NCI-H146 (cell line): ENCODE measurements at regions not wholly inside any gene's neighbourhood (a gene's known extent, or its start where the extent isn't known, plus 50 kb on each side); places are given as distances from the start of the nearest gene placed in this dataset.
"Not testable (repeated sequence)": the region's sequence is repeated elsewhere in the genome, so short reads cannot be mapped to it uniquely, and the experiment has no call there.

Experiments used
- DNase-seq: peaks from one replicate; lab custom pipeline; 2025; lab: John Stamatoyannopoulos, UW

GRCh38 chr1:30183895-30184294, 539.5 kb downstream of the MATN1 start:
- no peak for DNase-seq

GRCh38 chr1:30183006-30183405, 540.4 kb downstream of the MATN1 start:
- DNase-seq = no peak

- DNase-seq = no peak
Observed at GRCh38 chr1:30179942-30180543, 543.3 kb downstream of the MATN1 start.

GRCh38 chr1:30176477-30176876, 546.9 kb downstream of the MATN1 start:
- DNase-seq = no peak

GRCh38 chr1:30174499-30174898, 548.9 kb downstream of the MATN1 start:
- DNase-seq = no peak

GRCh38 chr1:30173560-30173959, 549.8 kb downstream of the MATN1 start:
- no peak for DNase-seq

- no peak for DNase-seq
Observed at GRCh38 chr1:30172757-30173156, 550.6 kb downstream of the MATN1 start.

GRCh38 chr1:30172299-30172694, 551.1 kb downstream of the MATN1 start:
- DNase-seq = no peak

- no peak for DNase-seq
Observed at GRCh38 chr1:30171537-30172298, 551.7 kb downstream of the MATN1 start.

GRCh38 chr1:30169269-30169668, 554.1 kb downstream of the MATN1 start:
- no peak for DNase-seq

- DNase-seq = no peak
Observed at GRCh38 chr1:30166174-30166573, 557.2 kb downstream of the MATN1 start.

GRCh38 chr1:30165116-30165515, 558.3 kb downstream of the MATN1 start:
- DNase-seq = no peak

- DNase-seq = no peak
Observed at GRCh38 chr1:30164693-30165092, 558.7 kb downstream of the MATN1 start.

- DNase-seq = no peak
Observed at GRCh38 chr1:30162565-30162964, 560.8 kb downstream of the MATN1 start.

GRCh38 chr1:30161953-30162352, 561.4 kb downstream of the MATN1 start:
- no peak for DNase-seq

- DNase-seq = no peak
Observed at GRCh38 chr1:30160999-30161689, 562.2 kb downstream of the MATN1 start.

GRCh38 chr1:30159015-30159414, 564.4 kb downstream of the MATN1 start:
- no peak for DNase-seq

- DNase-seq = not testable (repeated sequence)
Observed at GRCh38 chr1:30155698-30156097, 567.7 kb downstream of the MATN1 start.

GRCh38 chr1:30155253-30155652, 568.1 kb downstream of the MATN1 start:
- DNase-seq = not testable (repeated sequence)

GRCh38 chr1:30153743-30154449, 569.5 kb downstream of the MATN1 start:
- DNase-seq = no peak

- no peak for DNase-seq
Observed at GRCh38 chr1:30151826-30152225, 571.6 kb downstream of the MATN1 start.

- no peak for DNase-seq
Observed at GRCh38 chr1:30151119-30151518, 572.3 kb downstream of the MATN1 start.

- no peak for DNase-seq
Observed at GRCh38 chr1:30149226-30149625, 574.2 kb downstream of the MATN1 start.
